ENCODE measurements at regions not wholly inside any gene's neighbourhood (a gene's known extent, or its start where the extent isn't known, plus 50 kb on each side); places are given as distances from the start of the nearest gene placed in this dataset.

- H3K9me3 ChIP-seq (ENCODE audit: insufficient read depth, low read depth, low read length) = no peaks in the 10 kb centered on the region; the same call in 1 of the 2 replicates
- no peaks in the 10 kb centered on the region for H3K27me3 ChIP-seq (ENCODE audit: insufficient read depth, low read length, poor library complexity, severe bottlenecking)
- H2AFZ ChIP-seq (ENCODE audit: low read length) = no peak overlapping the region
- H4K20me1 ChIP-seq (ENCODE audit: insufficient read depth, low read length, poor library complexity, severe bottlenecking) = no peaks in the 10 kb centered on the region
- no peaks in the 10 kb centered on the region for H3K79me2 ChIP-seq (ENCODE audit: insufficient read depth, low read length)
- TF ChIP-seq EZH2phosphoT487 (IDR thresholded peaks at IDR 0.05; ENCODE audit: borderline replicate concordance) (no peak), CTCF (conservative IDR thresholded peaks at IDR 0.05; ENCODE audit: low read length) (peak; percentile 43)
- no peaks in the 10 kb centered on the region for H3F3A ChIP-seq (ENCODE audit: low read depth)
- no peak overlapping the region for H3K9ac ChIP-seq (ENCODE audit: low read depth, low read length, poor library complexity, severe bottlenecking)
- H3K36me3 ChIP-seq (ENCODE audit: insufficient read depth, low read length) = no peaks in the 10 kb centered on the region
- H3K4me2 ChIP-seq (ENCODE audit: low read depth, low read length, poor library complexity, severe bottlenecking) = no peak overlapping the region
- H3K9me2 ChIP-seq (replicated peaks; ENCODE audit: low read depth, low read length) = no peaks in the 10 kb centered on the region
- H3K4me1 ChIP-seq (ENCODE audit: insufficient read depth, low read length, poor library complexity, severe bottlenecking) = no peaks in the 10 kb centered on the region
- H3K4me3 ChIP-seq (ENCODE audit: low read length, poor library complexity, severe bottlenecking) = no peak overlapping the region
Measured at GRCh38 chr7:121752706-121753105, 120.3 kb upstream of the PTPRZ1 start.

DNA sequence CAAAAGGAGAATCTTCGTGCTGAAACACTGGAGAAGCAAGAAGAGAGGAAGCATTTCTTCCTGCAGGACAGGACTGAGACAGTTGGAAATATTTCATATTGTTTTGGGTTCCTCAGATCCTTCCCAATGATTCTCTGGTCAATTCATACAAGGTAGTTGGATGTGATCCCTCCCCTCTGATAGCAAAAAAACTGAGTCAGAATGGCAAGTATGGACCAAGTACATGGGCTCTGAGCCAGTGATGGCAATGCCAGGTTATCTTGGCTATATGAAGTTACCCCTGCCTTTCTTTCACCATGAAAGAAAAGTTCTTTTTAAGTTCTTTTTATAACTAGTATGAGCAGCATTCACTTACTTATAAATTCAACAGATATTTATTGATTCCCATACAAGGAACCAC is 124.4 kb upstream of the PTPRZ1 start:
- Histone ChIP-seq H3K4me1 (ENCODE audit: insufficient read depth, low read length, poor library complexity, severe bottlenecking) (no peaks in the 10 kb centered on the region), H3F3A (ENCODE audit: low read depth) (no peaks in the 10 kb centered on the region), H3K36me3 (ENCODE audit: insufficient read depth, low read length) (no peaks in the 10 kb centered on the region), H3K27me3 (ENCODE audit: insufficient read depth, low read length, poor library complexity, severe bottlenecking) (no peaks in the 10 kb centered on the region), H3K9me2 (replicated peaks; ENCODE audit: low read depth, low read length) (no peaks in the 10 kb centered on the region; the same call in 1 of the 2 replicates), H3K79me2 (ENCODE audit: insufficient read depth, low read length) (no peaks in the 10 kb centered on the region), H2AFZ (ENCODE audit: low read length) (no peak overlapping the region), H3K9ac (ENCODE audit: low read depth, low read length, poor library complexity, severe bottlenecking) (no peak overlapping the region), H3K9me3 (ENCODE audit: insufficient read depth, low read depth, low read length) (no peaks in the 10 kb centered on the region; the same call in 1 of the 2 replicates), H4K20me1 (ENCODE audit: insufficient read depth, low read length, poor library complexity, severe bottlenecking) (no peaks in the 10 kb centered on the region), H3K4me3 (ENCODE audit: low read length, poor library complexity, severe bottlenecking) (no peak overlapping the region), H3K4me2 (ENCODE audit: low read depth, low read length, poor library complexity, severe bottlenecking) (no peak overlapping the region)
- TF ChIP-seq EZH2phosphoT487 (IDR thresholded peaks at IDR 0.05; ENCODE audit: borderline replicate concordance) = no peak
- no peak for TF ChIP-seq CTCF (conservative IDR thresholded peaks at IDR 0.05; ENCODE audit: low read length)

DNA sequence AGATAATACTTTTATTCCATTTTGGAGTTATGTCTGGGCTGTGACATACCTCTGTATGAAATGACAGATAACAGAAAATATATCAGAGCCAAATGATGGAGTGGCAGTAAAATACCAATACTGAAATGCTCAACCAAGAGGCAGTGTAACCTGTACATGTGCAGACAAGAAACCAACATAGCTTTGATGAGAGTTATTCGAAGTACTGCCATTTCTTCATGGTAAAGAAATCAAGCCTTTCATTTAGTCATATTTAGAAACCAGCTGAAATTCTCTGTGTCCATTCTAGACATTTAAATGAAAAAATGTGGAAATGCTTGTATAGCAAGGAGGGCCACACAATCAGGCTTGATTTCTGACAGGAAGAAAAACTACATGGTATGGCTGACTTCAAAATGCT is 127.1 kb upstream of the PTPRZ1 start:
- Histone ChIP-seq H3K4me2 (ENCODE audit: low read depth, low read length, poor library complexity, severe bottlenecking) (no peak overlapping the region), H3K4me3 (ENCODE audit: low read length, poor library complexity, severe bottlenecking) (no peak overlapping the region), H2AFZ (ENCODE audit: low read length) (no peak overlapping the region), H4K20me1 (ENCODE audit: insufficient read depth, low read length, poor library complexity, severe bottlenecking) (no peaks in the 10 kb centered on the region), H3F3A (ENCODE audit: low read depth) (no peaks in the 10 kb centered on the region), H3K9ac (ENCODE audit: low read depth, low read length, poor library complexity, severe bottlenecking) (no peak overlapping the region), H3K4me1 (ENCODE audit: insufficient read depth, low read length, poor library complexity, severe bottlenecking) (no peaks in the 10 kb centered on the region), H3K9me3 (ENCODE audit: insufficient read depth, low read depth, low read length) (no peaks in the 10 kb centered on the region), H3K36me3 (ENCODE audit: insufficient read depth, low read length) (no peaks in the 10 kb centered on the region), H3K9me2 (replicated peaks; ENCODE audit: low read depth, low read length) (no peaks in the 10 kb centered on the region; the same call in 1 of the 2 replicates), H3K27me3 (ENCODE audit: insufficient read depth, low read length, poor library complexity, severe bottlenecking) (no peaks in the 10 kb centered on the region), H3K79me2 (ENCODE audit: insufficient read depth, low read length) (no peaks in the 10 kb centered on the region)
- no peak for TF ChIP-seq CTCF (conservative IDR thresholded peaks at IDR 0.05; ENCODE audit: low read length)
- TF ChIP-seq EZH2phosphoT487 (IDR thresholded peaks at IDR 0.05; ENCODE audit: borderline replicate concordance) = no peak

All from Loucy (cell line).